Breast epithelium (tissue), 4 donors: ENCODE measurements at regions not wholly inside any gene's neighbourhood (a gene's known extent, or its start where the extent isn't known, plus 50 kb on each side); places are given as distances from the start of the nearest gene placed in this dataset.

Source experiments
- DNase-seq, 2 donors: peaks; one replicate each; pipeline ENCODE4 v3.0.0-alpha.2; 2019; ENCODE audit warnings: low spot score in 2 of 2
- H3K27ac ChIP-seq, 2 donors: fragments of 200-600 bp; sonication (generic) in 1 of 2; one replicate each; pipeline ENCODE4 v1.5.1; 2016 to 2019; ENCODE audit warnings: mild to moderate bottlenecking in 1 of 2
- H3K27me3 ChIP-seq, 2 donors: fragments of 200-600 bp; sonication (generic) in 1 of 2; one replicate each; pipeline versions ENCODE4 v1.5.1 to v1.6.0; 2017 to 2019; ENCODE audit warnings: control low read depth in 1 of 2, mild to moderate bottlenecking in 1 of 2
- H3K36me3 ChIP-seq: fragments of 200-600 bp; one replicate; pipeline ENCODE4 v1.5.1; 2019
- H3K4me1 ChIP-seq, 2 donors: fragments of 200-600 bp; sonication (generic); one replicate each; pipeline ENCODE4 v1.5.1; 2016 to 2019; ENCODE audit warnings: control low read depth in 1 of 2
- H3K4me3 ChIP-seq, 3 donors: fragments of 200-600 bp; sonication (generic); 1 replicate in 2 of 3; 2 replicates in 1 of 3; pipeline ENCODE4 v1.5.1; 2016 to 2019; ENCODE audit warnings: mild to moderate bottlenecking in 3 of 3, moderate library complexity in 2 of 3
- H3K9me3 ChIP-seq, 2 donors: fragments of 200-600 bp; sonication (generic) in 1 of 2; one replicate each; pipeline ENCODE4 v1.5.1; 2016 to 2019; ENCODE audit warnings: control low read depth in 1 of 2
- POLR2A ChIP-seq: fragments of 450-650 bp; IDR thresholded peaks from one replicate; pipeline ENCODE4 v1.6.1; 2016; ENCODE audit warnings: antibody characterized with exemption, mild to moderate bottlenecking, moderate library complexity
- POLR2AphosphoS5 ChIP-seq, 3 donors: sonication (generic); formaldehyde crosslinking; IDR thresholded peaks; one replicate each; pipeline ENCODE4 v1.6.1; 2017; ENCODE audit warnings: antibody characterized with exemption in 3 of 3
- intact Hi-C: fragments of 100-400 bp; cut with DNase I; formaldehyde crosslinking; loops from one replicate; pipeline ENCODE4 v1.15.1; 2023; ENCODE audit warnings: low total_unique reads
- TF ChIP-seq, protein P1 (sequence below), 3 donors: fragments of 450-650 bp; IDR thresholded peaks; one replicate each; pipeline ENCODE4 v1.5.1; 2016 to 2017; ENCODE audit warnings: antibody characterized with exemption in 3 of 3, mild to moderate bottlenecking in 3 of 3, moderate library complexity in 3 of 3

DNA sequence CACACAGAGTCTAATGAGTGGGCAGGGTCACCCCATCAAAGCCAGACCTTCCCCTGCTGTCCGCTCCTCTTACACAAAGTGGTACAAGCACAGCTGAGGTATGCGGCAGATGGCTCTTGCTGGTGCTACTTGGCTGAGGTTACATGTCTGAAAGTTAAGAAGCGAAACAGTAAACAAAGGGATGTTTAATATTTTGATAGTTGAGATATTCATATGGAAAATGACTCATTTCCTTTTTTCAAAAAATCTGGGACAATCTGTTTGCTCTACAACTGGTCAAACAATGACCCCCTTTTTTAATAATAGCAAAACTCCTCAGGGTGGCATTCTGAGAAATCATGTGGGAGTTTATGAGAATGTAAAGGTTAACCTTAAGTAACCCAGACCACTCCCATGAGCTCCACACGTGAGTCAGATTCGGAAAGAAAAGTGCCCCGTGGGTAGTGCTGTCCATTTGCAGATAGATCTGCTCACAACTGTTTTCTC lies 245.3 kb downstream of the TBXT start:
- DNase-seq: no peak
- H3K36me3 ChIP-seq: no peaks in the 10 kb centered on the region
- no peaks in the 10 kb centered on the region for H3K27me3 ChIP-seq
- H3K4me3 ChIP-seq: no peak overlapping the region
- no peak overlapping the region for H3K27ac ChIP-seq
- H3K4me1 ChIP-seq: no peaks in the 10 kb centered on the region
- no peak for TF ChIP-seq POLR2A
- TF ChIP-seq POLR2AphosphoS5 (IDR thresholded peaks at IDR 0.05): no peak
- TF ChIP-seq, protein P1, sequence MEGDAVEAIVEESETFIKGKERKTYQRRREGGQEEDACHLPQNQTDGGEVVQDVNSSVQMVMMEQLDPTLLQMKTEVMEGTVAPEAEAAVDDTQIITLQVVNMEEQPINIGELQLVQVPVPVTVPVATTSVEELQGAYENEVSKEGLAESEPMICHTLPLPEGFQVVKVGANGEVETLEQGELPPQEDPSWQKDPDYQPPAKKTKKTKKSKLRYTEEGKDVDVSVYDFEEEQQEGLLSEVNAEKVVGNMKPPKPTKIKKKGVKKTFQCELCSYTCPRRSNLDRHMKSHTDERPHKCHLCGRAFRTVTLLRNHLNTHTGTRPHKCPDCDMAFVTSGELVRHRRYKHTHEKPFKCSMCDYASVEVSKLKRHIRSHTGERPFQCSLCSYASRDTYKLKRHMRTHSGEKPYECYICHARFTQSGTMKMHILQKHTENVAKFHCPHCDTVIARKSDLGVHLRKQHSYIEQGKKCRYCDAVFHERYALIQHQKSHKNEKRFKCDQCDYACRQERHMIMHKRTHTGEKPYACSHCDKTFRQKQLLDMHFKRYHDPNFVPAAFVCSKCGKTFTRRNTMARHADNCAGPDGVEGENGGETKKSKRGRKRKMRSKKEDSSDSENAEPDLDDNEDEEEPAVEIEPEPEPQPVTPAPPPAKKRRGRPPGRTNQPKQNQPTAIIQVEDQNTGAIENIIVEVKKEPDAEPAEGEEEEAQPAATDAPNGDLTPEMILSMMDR (IDR thresholded peaks at IDR 0.05): no peak
- no peaks in the 10 kb centered on the region for H3K9me3 ChIP-seq
- intact Hi-C loops: no loop called here

DNA sequence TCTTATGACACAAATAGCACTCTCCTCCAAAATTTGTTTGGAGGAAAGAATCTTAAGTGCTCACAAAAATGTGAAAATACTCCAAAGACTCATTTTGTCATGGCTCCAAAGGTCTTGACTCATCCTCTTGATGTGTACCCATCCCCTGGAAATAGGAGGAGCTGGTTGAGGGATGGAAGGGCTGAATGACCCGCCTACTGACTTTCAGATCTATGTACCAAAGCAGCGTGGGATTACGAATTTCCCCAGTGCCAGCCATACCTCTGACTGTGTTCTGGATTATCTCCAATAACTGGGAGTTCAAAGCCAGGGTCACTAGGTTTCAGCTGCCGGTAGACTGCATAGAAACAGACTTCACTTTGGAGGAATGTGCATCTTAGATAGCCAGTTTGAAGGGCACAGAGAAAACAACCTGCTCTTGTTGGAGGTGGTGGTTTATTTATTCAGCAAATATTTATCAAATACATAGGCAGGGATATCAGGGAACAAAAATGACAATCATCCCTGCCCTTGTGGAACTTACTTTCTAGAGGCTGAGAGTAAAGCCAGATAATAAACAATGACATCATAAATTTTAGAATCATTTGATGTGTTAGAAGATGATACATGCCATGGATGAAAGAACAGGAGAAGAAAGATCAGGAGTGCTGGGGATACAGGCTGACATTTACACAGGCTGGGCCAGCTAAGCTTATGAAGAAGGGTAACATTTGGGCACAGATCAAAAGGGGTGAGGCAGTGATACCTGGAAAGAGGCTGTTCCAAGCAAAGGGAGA lies 246.6 kb downstream of the TBXT start:
- no peak overlapping the region for H3K4me3 ChIP-seq
- TF ChIP-seq POLR2AphosphoS5 (IDR thresholded peaks at IDR 0.05): no peak
- TF ChIP-seq, protein P1 (IDR thresholded peaks at IDR 0.05): no peak
- no peak for TF ChIP-seq POLR2A
- H3K27ac ChIP-seq: no peak overlapping the region
- H3K36me3 ChIP-seq: no peaks in the 10 kb centered on the region
- no peaks in the 10 kb centered on the region for H3K4me1 ChIP-seq
- no peaks in the 10 kb centered on the region for H3K27me3 ChIP-seq
- intact Hi-C loops: no loop called here
- DNase-seq: no peak
- no peaks in the 10 kb centered on the region for H3K9me3 ChIP-seq

DNA sequence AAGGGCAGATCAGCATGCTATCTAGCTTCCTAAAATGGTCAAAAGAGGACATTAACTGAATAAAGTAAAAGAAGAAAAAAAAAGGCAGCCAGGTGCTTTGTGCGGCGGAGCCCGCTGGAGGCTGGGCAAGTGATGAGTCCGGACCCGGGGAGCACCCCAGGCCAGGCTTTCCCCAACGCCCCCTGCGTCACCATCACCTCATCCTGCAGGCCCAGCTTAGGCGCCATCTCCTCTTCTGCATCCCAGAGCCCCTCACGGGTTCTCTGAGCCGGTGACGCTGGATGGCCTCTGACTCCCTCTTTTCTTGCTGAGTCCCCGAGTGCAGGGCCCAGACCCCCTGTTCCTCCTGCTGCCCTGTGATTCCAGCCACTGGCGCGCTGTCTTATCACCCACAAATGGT lies 250.1 kb downstream of the TBXT start:
- no peak for DNase-seq
- Histone ChIP-seq H3K27me3 (no peaks in the 10 kb centered on the region), H3K27ac (no peak overlapping the region), H3K9me3 (no peaks in the 10 kb centered on the region), H3K4me3 (no peak overlapping the region), H3K36me3 (no peaks in the 10 kb centered on the region), H3K4me1 (no peaks in the 10 kb centered on the region)
- TF ChIP-seq, protein P1 (IDR thresholded peaks at IDR 0.05): no peak
- TF ChIP-seq POLR2AphosphoS5 (IDR thresholded peaks at IDR 0.05): no peak
- TF ChIP-seq POLR2A: no peak
- intact Hi-C loops: no loop called here

DNA sequence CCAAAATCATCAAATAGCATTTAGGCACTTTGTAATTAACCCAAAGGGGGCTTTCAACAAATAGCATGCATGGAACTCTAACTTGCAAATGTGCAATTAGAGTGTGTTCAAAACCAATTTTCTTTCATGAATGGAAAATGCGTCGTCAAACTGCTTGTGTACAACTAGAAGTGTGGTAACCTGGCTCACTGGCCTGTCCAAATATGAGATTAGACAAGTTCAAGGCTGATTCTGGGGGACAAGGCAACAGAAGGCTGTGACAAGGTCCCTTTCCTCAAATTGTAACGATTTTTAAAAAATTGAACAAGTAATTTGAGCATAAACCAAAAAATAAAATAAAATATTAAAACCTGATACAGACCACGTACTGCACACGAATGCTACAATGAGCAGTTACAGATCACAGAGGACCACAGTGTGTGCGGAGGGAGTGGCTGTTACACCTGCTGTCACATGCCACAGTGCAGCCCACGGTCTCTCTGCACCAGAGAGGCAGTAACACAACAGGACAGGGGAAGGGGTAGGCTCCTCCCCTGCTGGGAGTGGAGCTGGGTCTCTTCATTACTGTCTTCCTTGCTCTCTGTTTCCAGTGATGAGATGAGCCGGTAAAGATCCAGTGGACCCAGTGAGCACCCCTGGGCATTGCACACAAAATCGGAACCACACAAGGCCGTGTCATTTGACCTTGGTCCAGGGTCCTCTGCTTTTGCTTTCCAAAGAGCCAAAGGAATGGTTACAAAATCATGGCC lies 252.2 kb upstream of the PDE10A start:
- Histone ChIP-seq H3K36me3 (no peaks in the 10 kb centered on the region), H3K4me1 (no peaks in the 10 kb centered on the region), H3K9me3 (no peaks in the 10 kb centered on the region), H3K27ac (no peak overlapping the region), H3K4me3 (no peak overlapping the region), H3K27me3 (no peaks in the 10 kb centered on the region)
- TF ChIP-seq, protein P1 (IDR thresholded peaks at IDR 0.05): no peak
- TF ChIP-seq POLR2AphosphoS5 (IDR thresholded peaks at IDR 0.05) (no peak), POLR2A (no peak)
- intact Hi-C loops: no loop called here
- DNase-seq: no peak
